ENCODE measurements at regions not wholly inside any gene's neighbourhood (a gene's known extent, or its start where the extent isn't known, plus 50 kb on each side); places are given as distances from the start of the nearest gene placed in this dataset.

GRCh38 chr13:33441015-33441414, 155.5 kb upstream of the STARD13 start:
- dilution Hi-C loops (cut with HindIII; ENCODE audit: low sequenced_read_pairs, unreplicated experiment), result no loop called here
- peak overlapping the region in 1 of 2 experiments; percentile 78; a peak in 2 of 4 replicates for H4K8ac ChIP-seq (ENCODE audit: low read depth in 2 of 2, low read length in 2 of 2)
- peaks cover 3% of the 10 kb centered on the region; the same call in 1 of the 2 replicates for H3K9me1 ChIP-seq (ENCODE audit: insufficient read depth, low read length)
- H2AK5ac ChIP-seq (ENCODE audit: low read depth, low read length), result peak overlapping the region; percentile 96
- H3K4me3 ChIP-seq (ENCODE audit: insufficient read depth, low read depth, low read length), result no peak overlapping the region
- H3K9me3 ChIP-seq (ENCODE audit: control insufficient read depth, insufficient read depth, low read length), result no peaks in the 10 kb centered on the region
- TF ChIP-seq SMC3 (IDR thresholded peaks at IDR 0.05; ENCODE audit: low read depth, low read length) (peak; percentile 37), RAD21 (IDR thresholded peaks at IDR 0.05; ENCODE audit: low read length) (peak; percentile 38), ELK1 (IDR thresholded peaks at IDR 0.05; ENCODE audit: borderline replicate concordance, low read depth, low read length) (no peak), CTCF (conservative IDR thresholded peaks at IDR 0.05; ENCODE audit: low read depth, low read length) (0 out of 2 replicates have a peak, but pooled peaks have one; percentile 22)
- H3K18ac ChIP-seq (ENCODE audit: low read depth, low read length), result no peak overlapping the region
- no peaks in the 10 kb centered on the region for H4K20me1 ChIP-seq (ENCODE audit: insufficient read depth, low read length)
- H3K36me3 ChIP-seq (ENCODE audit: control insufficient read depth, insufficient read depth, low read length), result no peaks in the 10 kb centered on the region
- H3K4ac ChIP-seq (ENCODE audit: low read depth, low read length), result peak overlapping the region; percentile 84
- DNase-seq (peak; percentile 47), ATAC-seq (ENCODE audit: low read depth) (0 out of 2 replicates have a peak, but pooled peaks have one; percentile 17)
- ChIA-PET CTCF (no interaction called here), POLR2A (ENCODE audit: unreplicated experiment) (no interaction called here)
- peak overlapping the region; percentile 87; the same call in 1 of the 2 replicates for H2BK20ac ChIP-seq (ENCODE audit: low read depth, low read length)
- H3K23ac ChIP-seq (ENCODE audit: low read depth, low read length), result peak overlapping the region; percentile 76; the same call in 1 of the 2 replicates
- WGBS, 2 experiments (ENCODE audit: extremely low coverage in 2 of 2, insufficient read length in 1 of 2), result no CpG with 5 or more reads among the region's 1 CpG
- no peak overlapping the region for H3K27ac ChIP-seq (ENCODE audit: insufficient read depth, low read length)
- intact Hi-C loops (cut with micrococcal nuclease), result no loop called here
- peak overlapping the region; percentile 77 for H2BK120ac ChIP-seq (ENCODE audit: low read depth, low read length)
- peak overlapping the region; percentile 85; the same call in 2 of the 3 replicates for H2BK15ac ChIP-seq (ENCODE audit: low read depth, low read length)
- peak overlapping the region; percentile 80 for H2AFZ ChIP-seq (replicated peaks; ENCODE audit: low read length, poor library complexity)
- no peak overlapping the region for H3K56ac ChIP-seq (ENCODE audit: extremely low read depth, insufficient read depth, low read length)
- H4K91ac ChIP-seq (ENCODE audit: insufficient read depth, low read depth, low read length), result peak overlapping the region; percentile 75; the same call in 1 of the 2 replicates
- H3K4me2 ChIP-seq (ENCODE audit: low read depth, low read length), result no peak overlapping the region
- in situ Hi-C loops (cut with MboI; ENCODE audit: low sequenced_read_pairs), result no loop called here
- H3K14ac ChIP-seq (replicated peaks; ENCODE audit: low read depth, low read length), result peak overlapping the region; percentile 74; the same call in 1 of the 2 replicates
- peak overlapping the region; percentile 14; the same call in 1 of the 2 replicates for H4K5ac ChIP-seq (ENCODE audit: low read depth, low read length)
- no peaks in the 10 kb centered on the region for H3K27me3 ChIP-seq (ENCODE audit: control insufficient read depth, insufficient read depth, low read length)
- peak overlapping the region; percentile 80 for H2AK9ac ChIP-seq (replicated peaks; ENCODE audit: low read depth, low read length, poor library complexity)
- BruUV-seq (replicated peaks), result no TSS peak
- no peak overlapping the region for H2BK5ac ChIP-seq (ENCODE audit: low read depth, low read length, poor library complexity, severe bottlenecking)
- H3K4me1 ChIP-seq (ENCODE audit: control insufficient read depth, insufficient read depth, low read length), result no peaks in the 10 kb centered on the region
- H3K9ac ChIP-seq (ENCODE audit: low read depth, low read length), result no peak overlapping the region
- peaks cover 0 to 3% of the 10 kb centered on the region in 2 experiments; a peak in 1 of 4 replicates for H3K79me1 ChIP-seq (ENCODE audit: low read depth in 1 of 2, low read length in 2 of 2)

Measured in IMR-90 (cell line).